HG02840 (cell line): ENCODE measurements at regions not wholly inside any gene's neighbourhood (a gene's known extent, or its start where the extent isn't known, plus 50 kb on each side); places are given as distances from the start of the nearest gene placed in this dataset.

ENCODE experiments used
- ATAC-seq: cut with Tn5 transposase; IDR thresholded peaks from one replicate; pipeline ENCODE4 v1.9.1; 2021; ENCODE audit warnings: mild to moderate bottlenecking, moderate library complexity, moderate number of reproducible peaks; ENCODE audit not compliant: unreplicated experiment, low FRiP score

DNA sequence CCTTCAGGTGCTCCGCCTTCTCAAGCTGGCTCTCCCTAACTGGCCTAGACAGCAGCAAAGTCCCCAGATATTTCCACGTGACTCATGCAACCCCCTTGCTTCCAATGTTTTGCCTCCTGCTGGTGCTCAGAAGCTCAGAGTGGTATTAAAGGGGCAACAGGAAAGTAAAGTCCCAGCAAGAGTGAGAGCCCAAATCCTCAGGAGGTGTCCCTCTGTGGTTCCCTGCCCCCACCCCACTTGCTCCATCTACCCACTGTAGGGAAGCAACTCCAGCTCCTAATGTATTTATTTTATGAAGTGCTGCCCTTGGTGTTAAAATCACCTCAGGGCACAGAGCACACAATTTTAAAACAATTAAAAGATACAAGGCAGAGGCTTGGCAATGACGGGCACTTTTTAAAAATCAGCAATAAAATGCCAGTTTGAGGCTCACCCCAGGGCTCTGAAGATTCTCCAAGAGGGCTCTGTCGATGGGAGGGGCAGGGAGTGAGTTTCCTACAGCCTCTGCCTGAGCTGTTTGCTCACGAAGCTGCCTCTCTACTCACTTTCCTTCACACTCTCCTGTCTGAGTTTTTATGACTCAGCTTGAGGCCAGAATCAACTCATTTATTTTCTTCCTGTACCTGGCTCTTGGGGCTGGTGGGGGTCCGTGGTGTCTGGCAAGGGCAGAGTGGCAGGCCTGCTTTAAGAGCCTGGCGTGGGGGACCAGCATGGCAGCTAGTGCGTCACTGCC is 81.9 kb upstream of the MAX start:
- ATAC-seq = no peak

DNA sequence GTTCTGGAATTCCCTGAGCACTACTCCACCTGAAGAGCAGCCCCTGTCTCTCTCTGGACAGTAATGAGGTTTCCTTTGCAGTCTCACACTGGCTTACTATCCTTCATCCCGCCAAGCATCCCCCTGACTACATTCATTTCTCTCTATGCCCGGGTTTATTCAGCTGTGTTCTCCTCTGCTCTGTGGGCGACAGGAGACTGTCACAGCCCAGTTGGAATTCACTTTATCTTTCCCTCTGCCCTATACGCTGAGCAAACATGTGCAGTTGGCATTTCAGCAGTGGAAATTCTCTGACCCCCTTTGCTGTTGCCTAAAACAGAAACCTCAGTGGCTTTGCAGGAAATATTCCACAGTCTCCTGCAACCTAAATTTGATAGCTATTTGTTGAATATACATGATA is 83.5 kb upstream of the MAX start:
- ATAC-seq = no peak

DNA sequence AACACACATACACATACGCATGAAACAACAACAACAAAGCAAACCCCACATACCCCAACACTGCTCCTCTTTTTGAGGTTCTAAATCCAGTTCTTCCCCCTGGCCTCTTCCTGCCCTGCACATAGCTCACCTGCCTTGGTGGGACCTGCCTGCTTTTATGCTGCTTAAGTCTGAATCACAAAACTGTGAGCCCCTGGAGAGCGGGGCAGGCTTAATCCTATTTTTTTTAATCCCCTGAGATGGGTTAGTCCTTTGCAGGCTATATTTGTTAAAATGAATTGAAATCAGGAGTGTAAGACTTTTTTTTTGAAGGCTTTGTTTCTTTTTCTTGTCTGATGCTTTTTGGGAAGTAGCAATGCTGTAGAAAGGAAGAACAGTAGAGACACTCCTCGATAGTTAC is 84.6 kb upstream of the MAX start:
- no peak for ATAC-seq

DNA sequence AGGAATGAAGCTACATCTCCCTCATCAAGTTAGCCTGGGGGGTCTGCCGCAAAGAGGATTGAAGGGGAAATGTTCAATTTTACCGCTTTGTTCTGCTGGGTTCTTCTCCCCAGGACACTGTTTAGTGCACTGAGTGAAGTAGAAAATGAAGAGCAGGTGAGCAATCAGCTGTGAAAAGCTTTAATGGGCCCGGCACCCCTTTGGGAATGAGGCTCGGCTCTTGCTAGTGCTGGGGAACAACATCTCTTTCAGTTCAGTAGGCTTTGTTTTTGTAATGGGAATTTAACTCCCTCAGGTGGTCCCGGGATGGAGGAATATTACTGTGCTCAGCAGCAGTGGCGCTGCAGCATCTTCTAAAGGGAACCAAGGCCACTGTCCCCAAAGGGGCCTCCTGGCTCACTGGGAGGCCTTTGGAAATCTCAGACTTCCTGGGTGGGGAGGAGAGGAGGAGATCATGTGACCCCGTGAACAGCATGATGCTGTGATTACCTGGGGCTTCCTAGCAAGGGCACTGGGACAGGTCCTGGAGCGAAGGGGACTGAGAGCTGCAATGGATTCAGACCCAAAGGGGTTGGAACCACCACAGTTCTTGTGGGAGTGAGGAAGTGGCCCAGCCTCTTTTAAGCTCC is 85.2 kb upstream of the MAX start:
- ATAC-seq = no peak

DNA sequence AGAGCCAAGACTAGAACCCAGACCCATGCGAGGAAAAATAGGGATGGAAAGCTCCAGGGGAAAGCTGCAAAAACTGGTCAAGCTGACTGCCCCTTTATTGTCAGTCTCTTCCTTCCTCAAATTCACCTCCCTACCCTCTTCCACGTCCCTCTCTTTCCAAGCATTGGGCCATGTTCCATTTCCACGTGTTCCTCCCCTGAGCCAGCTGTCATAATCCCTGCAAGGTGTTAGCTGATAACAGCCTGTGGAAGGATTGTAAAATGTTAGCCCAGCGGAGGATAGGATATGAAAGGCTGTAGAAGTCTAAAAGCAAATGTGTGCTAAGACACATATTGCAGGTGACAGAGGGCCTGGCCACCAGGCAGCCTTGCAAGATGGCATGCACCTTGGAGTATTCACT is 88.0 kb upstream of the MAX start:
- ATAC-seq = no peak

DNA sequence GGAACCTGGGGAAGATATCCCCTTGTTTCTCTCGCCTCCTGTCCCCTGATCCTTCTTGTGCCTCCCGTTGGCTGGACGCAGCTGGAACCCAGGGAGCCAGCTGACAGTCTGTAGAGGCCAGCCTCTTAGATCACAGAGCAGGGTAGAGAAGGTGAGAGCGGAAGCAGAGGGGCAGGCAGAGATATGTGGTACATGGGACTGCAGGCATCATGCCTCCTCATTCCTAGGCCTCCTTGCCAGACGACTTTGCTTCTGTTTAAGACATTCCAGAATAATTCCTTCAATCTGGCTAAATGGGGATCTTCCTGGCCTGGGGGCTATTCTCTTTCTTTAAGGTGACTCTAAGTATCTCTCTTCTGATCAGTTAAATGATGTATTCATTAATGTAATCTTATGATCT is 89.4 kb upstream of the MAX start:
- no peak for ATAC-seq

DNA sequence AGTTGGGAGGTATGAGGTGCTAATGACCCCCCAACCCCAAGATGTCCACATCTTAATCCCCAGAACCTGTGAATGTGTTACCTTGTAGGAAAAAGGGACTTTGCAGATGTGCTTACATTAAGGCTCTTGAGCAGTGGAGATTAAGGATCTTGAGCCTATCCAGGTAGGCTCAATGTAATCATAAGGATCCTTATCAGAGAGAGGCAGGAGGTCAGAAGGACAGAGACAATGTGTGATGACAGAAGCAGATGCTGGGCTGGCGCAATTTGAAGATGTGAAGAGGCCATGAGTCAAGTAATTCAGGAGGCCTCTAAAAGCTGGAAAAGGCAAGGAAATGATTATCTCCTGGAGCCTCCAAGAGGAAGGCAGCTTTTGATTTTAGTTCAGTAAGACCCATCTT is 90.4 kb upstream of the MAX start:
- ATAC-seq = no peak

DNA sequence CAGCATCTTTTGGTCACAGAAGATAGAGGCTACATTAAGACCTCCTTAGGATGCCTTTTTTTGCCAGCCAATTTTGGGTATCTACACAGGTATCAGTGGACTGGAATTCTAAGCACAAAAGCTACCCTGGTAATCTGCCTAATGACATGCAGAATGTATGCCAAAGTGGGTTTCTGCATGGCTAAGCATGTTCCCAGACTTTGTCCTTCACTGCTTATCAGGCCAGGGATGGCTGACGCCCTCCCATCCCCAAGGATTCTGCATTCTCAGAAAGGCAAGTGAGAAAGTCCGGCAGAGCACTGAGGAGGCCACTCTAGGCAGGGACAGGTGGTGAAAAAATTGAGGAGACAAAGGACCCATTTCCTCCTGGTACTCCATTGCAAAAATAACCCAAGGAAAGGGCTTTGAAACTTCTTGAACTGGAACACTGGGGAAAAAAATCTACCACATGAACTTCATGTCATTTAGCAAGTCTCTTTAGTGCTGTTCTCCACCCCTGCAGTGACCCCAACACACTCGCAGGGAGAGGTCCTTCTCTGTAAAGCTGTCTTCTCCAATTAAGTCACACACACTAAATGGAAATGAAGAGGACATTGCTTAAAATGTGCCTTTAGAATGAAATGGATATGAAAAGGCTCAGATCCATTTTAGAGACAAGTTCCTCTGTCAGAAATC is 91.7 kb upstream of the MAX start:
- no peak for ATAC-seq

DNA sequence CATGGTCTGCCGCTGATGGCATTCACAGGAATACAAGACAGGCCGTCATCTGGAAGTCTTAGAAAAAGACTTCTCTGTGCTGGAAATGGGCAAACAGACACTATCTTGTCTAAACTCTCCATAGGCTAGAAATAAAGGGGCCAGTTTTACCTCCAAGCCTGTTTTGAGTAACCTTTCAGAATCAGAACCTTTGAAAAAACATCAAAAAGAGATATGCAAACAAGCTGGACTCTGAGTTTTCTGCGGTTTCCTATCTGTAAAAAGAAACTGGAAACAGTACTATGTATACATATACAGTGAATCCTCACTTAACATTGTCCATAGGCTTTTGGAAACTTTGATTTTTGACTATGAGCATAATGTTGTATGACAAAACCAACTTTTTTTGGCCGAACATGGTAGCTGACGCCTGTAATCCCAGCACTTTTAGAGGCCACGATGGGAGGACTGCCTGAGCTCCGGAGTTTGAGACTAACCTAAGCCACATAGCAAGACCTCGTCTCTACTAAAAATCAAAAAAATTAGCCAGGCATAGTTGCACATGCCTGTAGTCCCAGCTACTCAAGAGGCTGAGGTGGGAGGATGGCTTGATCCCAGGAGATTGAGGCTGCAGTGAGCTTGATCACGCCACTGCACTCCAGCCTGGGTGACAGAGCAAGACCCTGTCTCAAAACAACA is 92.9 kb upstream of the MAX start:
- peak; percentile 82 for ATAC-seq

DNA sequence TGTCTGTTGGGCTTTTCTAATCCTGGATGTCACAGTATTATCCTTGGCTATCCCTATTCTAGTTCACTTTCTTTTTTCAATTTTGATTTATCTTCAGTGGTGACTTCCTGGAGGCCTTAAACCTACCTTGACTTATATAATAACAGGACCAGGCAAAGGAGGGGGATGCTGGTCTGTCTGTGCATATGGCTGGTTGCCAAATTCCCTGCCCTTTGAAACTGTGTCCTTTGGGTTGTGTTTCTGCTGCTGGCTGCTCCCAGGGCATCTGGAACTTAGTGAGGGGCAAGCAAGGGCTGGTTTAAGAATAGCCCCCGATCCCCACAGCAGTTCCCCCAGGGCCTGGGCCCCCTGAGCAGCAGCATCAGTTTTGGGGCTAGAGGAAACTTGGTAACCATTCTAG is 96.0 kb upstream of the MAX start:
- no peak for ATAC-seq

DNA sequence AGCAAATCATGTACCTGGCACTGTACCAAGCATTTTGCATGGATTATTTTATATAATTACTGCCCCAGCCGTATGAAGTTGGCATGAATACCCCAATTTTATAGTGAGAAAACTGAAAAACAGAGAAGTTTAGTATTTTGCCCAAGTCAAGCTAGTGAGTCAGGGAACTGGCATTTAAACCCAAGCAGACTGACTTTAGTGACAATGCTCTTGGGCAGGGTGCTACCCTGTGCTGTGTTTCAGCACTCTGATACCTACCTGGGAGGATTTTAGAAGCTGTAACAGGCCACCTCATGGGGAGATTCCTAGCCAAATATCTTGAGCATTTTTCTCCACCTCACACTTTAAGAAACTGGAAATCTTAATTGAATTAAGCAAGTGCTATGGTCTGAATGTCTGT is 98.1 kb upstream of the MAX start:
- no peak for ATAC-seq

DNA sequence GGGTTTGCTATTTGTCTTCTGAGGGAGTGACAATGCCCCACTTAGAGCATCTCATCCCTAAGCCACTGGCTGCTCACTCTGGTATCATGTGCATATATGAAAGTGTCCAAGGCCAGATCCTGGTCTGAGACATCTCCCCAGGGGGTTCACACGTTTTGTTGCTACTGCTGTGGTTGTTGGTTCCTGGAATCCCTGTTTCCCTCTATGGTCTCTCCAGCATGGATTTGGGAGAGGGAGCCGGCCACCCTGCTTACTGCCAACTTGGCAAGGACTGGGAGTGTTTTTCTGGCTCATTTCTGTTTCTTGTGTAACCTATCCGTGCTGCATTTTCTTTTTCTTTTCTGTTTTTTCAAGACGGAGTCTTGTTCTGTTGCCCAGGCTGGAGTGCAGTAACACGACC is 101.3 kb upstream of the MAX start:
- no peak for ATAC-seq

DNA sequence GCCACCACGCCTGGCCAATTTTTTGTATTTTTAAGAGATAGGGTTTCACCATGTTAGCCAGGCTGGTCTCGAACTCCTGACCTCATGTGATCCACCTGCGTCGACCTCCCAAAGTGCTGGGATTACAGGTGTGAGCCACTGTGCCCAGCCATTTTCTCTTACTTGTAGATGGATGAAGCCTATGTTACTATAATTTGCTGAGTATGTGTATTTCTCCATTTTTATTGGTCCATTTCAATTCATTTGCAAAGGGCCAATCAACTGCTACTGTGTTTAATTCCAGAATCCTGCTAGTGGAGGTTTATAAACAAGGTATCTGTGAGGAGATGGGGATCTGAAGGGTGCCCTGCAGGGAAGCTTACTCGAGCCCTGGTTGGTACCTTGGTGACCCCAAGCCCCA is 101.7 kb upstream of the MAX start:
- no peak for ATAC-seq

DNA sequence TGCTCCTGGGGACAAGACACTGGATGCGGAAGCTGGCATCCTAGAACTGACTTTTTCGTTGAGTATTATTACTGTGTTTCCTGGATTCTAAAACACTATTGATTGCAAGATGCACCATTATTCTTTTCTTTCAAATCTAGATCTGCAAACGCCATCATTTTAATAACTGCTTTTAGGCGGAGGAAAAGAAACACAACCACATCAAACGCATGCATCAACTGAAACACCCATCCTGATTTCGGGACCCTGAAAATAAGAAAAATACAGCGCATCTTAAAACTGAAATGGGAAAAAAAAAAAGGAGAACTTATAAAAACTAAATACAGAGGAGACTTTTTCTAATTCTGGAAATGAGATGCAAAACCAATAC is 103.7 kb upstream of the MAX start:
- no peak for ATAC-seq

DNA sequence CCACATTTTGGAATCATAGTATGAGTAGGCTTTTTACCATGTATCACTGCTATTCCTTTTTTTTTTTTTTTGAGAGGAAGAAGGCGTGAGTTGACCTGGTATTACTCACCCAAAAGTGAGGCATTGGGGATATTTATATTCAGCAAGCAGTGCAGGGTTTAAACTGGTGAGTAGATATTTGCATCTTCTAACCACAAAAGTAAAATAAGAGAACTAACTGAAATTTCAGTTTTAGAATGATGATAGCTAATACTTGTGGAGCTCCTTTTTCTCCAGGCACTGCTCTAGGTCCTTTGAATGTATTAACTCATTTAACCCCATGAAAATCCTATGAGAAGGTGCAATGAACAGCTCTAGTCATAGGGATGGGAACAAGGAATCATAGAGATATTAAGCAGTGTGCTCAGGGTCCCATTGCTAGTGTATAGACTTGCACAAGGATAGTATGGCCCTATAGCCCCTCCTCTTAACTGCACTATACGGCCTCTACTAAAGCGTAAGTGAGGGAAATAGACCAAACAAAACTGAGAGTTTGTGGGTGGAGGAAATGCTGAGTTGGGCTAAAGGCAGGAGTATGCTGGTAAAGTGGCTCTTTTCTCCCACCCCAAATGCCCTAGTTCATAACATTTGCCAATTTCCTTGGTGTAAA is 104.3 kb upstream of the MAX start:
- peak; percentile 68 for ATAC-seq

DNA sequence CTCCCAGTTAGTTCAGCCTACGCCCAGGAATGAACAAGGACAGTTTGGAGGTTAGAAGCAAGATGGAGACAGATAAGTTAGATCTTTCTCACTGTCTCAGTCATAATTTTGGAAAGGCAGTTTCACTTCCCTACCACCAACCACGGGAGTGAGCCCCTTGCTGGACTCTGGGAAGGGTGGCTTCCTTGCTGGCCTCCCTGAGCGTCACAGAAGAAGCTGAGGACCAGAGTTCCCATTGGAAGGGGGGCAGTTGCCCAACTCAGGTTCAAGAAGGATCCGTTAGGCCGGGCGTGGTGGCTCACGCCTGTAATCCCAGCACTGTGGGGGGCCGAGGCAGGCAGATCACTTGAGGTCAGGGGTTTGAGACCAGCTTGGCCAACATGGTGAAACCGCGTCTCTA is 106.2 kb upstream of the MAX start:
- no peak for ATAC-seq

DNA sequence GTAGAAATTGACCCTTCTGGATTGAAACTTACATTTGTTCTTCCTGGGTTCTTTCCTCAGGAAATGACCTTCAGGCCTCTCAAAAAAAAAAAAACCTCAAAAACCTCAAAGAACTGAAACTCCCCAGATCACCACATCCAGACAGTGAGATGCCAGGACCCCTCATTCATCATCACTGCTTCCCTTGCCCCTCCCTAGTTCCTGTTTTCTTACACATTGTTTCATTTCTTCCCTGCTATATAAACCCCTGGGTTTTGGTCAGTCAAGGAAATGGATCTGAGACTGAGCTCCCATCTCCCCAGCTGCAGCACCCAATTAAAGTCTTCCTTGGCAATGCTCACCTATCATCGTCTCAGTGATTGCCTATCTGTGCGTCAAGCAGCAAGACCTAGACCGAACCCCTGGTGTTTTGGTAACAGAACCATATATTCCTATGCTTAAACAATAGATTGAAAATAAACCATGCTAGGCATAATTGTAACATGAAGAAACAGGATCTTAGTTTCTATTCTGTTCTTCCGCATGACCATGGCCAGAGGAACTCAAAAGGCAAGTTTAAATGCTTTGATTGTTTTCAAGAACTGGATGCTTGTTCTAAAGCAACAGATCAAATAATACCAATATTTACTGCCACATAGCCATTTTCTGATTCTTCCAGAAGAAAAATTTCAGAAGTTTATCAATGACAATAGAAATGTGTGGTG is 108.0 kb upstream of the MAX start:
- ATAC-seq = no peak

DNA sequence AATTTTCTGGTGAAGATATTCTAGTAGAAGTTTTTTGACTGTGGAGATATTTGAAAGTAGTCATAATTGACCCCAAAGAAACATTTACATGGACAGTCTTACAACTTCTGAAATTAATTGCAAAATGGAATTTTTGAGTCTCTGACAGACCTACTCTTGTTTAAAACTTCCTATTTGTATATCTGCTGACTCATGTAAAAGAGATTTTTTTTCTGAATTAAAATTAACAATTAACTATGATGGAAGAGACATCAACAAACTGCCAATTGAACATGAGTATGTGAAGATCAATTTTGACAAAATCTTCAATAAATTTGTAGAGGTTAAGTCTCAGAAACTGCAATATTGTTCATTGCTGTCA is 108.5 kb upstream of the MAX start:
- ATAC-seq = no peak

DNA sequence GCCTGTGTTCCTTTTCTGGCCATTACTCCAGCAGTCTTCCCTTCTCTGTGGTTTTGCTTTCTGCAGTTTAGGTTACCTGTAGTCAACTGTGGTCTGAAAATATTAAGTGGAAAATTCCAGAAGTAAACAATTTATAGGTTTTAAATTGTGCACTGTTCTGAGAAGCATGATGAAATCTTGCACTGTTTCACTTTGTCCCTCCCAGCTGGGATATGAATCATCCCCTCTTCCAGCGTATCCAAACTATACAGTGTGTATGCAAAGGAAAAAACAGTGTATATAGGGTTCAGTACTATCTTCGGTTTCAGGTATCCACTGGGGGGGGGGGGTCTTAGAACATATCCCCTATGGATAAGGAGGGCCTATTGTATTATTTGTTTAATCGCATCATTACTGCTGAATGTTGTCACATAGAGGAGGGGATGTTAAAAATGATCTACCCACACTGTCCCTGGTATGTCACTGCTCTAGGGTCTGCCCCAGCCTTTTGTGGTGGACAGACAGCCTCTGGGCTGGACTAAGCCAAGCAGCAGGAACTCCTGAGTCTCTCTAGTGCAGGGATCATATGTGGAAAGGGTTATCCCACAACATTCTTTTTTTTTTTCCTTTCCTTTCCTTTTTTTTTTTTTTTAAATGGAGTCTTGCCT is 109.1 kb upstream of the MAX start:
- no peak for ATAC-seq

DNA sequence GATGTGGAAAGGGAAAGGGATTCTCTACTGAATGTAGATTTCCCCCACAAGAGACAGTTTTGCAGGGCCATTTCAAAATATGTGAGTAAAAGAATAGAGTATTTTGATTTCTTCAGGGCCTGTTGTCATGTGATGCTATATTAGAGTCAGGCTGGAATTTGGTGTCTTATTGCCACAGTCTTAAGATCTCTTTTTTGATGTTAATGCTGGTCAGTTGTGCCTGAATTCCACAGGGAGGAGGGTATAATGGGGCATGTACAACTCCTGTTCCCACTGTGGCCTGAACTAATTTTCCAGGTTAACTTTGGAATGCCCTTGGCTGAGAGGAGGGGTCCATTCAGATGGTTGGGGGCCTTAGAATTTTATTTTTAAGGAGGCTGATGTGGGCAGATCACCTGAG is 111.0 kb upstream of the MAX start:
- ATAC-seq = no peak
